SK-MEL-5 (cell line): ENCODE measurements at regions not wholly inside any gene's neighbourhood (a gene's known extent, or its start where the extent isn't known, plus 50 kb on each side); places are given as distances from the start of the nearest gene placed in this dataset.

ENCODE experiments used
- DNase-seq: peaks from one replicate; pipeline ENCODE4 v3.0.0-alpha.2; 2016; ENCODE audit warnings: low read depth, low spot score
- in situ Hi-C: cut with HindIII; loops from 2 replicates; pipeline ENCODE4 v1.10.0; 2016; ENCODE audit warnings: low sequenced_read_pairs, high pct_unique_total_duplicates, low pct_unique_long_range_greater_than_20kb

- no peak for DNase-seq
- in situ Hi-C loops: no loop called here
These were observed 565.4 kb downstream of the TNS1 start for GRCh38 chr2:217437290-217437870.

DNA sequence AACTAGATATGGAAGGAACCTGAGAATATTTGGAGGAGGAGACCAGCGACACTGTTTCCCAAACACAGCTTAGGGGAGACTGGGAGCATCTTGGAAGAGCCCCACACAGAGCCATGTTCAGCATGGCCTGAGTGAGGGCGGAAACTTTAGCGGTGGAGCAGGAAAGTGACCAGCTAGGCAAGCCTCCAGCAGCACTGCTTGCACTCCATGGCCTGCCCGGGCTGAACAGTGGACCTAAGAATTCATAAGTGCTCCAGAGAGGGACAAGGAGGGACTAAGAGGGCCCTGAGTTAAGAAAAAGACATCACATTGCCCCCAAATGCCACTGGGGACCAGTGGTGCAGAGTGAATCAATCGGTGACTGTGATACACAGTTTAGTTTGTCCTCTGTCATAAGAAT lies 566.4 kb downstream of the TNS1 start:
- in situ Hi-C loops: no loop called here
- DNase-seq: no peak

DNA sequence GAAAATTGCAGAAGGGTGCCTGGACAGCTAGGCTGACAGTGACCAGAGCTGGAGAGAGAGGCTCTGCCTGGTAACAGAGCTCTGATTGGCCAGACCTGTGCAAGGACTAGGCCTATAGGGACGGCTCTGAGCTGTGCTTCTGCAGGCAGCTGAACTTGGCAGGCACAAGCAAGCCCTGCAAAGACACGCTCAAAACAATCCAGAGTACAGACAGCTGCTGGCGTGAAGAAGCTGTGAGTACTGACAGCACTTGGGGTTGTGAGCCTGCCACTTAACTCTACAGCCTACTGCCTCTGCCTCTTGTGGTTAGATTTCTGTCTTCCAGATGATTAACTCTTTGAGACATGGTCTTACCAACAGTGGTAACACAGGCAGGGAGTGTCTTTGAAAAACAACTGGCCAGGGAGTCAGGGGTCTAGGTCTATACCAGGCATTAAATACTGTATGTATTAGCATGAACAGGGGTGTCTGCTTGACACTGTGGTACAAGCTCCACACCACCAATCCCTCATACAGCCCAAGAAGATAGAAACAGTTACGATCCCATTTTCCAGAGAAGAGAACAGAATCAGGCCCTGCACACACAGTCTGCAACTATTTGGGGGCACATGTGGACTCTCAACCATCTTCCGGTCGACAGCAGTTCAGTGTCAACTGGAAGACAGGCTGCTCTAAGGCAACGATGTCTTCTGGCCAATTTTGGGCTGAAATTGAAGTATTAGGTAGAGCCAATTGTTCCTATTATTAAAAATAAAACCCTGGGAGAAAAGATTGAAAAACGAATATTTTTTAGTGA lies 568.4 kb downstream of the TNS1 start:
- peak; percentile 93 for DNase-seq
- in situ Hi-C loops: no loop called here

DNA sequence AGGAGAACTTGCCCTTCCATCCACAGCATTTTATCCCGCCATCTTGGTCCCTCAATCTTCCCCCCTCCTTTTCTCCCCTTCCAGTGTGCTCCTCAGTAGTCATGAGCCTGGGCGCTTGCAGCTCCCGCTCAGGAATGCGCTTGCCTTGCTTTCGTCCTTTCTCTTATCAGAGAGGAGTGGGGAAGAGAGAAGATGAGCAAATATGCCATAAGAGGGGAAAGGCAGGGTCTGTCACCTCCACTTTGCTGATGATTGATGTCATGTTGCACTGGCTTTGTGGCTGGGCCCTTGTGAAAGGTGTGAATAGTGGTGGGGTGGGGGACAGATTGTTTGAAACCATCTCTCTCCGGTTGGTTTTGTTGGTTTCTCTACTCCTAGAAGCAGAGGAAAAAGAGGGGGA lies 569.3 kb downstream of the TNS1 start:
- in situ Hi-C loops: no loop called here
- DNase-seq: no peak

DNA sequence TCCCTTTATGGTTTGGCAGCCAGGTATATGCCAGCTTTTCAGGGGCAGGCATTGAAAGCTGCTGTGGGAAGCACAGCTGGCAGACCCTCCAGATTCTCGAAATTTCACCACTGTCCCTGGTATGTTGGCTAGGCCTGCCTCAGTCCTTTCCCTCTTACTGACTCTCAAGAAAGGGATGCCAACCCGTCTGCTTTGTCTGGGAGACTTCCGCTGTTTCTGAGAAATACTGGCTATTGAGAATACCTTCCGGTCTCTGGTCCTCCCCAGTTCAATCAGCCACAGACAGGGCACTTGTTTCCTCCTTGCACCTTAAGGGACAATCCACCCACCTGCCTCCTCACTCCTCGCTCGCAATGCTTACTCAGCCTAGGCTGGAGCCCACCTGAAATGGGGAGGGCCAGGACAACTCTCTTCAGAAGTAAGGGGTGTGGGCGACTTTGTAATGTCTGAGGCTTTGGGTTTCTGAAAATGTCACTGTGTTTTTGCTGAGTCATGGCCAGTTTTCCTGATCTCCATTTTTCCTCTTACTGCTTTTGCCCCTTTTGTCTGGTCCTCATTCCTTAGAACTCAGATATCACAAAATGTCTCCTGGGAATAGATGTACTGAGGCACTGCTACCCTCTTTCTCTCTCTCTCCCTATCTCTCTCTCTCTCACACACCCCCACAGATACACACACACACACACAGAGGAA lies 571.1 kb downstream of the TNS1 start:
- in situ Hi-C loops: no loop called here

DNA sequence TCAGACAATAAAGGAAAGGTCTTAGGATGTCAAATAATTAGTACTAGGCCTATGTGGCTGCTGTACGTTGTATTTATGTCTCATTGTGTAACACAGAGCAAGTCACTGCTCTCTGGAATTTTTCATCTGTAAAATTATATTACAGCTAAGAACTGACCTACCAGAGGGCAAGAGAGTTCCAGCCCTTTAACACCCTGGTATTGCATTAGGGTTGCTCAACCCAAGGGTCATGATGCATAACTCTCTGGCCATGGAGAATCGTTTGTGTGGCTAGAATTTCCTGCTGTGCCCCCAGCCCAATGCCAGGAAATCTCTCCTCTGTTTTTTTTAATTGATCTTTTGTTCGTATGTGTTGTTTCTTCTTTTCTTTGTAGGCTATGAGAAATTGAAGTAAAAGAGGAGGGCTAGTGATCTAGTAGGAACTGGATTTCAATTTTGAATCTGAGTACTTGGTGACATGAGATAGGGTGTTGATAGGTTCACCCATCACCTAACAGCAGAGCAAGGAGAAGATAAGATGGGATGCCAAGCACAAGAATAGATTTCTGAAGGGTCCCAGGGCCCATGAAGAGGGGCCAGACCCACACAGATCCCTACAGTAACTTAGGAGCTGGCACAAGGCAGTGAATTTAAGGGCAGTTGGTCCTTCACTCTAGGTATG lies 571.2 kb upstream of the TNP1 start:
- no peak for DNase-seq
- in situ Hi-C loops: no loop called here

More for the DNA sequence above, 571.1 kb downstream of the TNS1 start:
- DNase-seq: no peak

- no peak for DNase-seq
- in situ Hi-C loops: no loop called here
These were observed 570.2 kb upstream of the TNP1 start for GRCh38 chr2:217429981-217430500.

DNA sequence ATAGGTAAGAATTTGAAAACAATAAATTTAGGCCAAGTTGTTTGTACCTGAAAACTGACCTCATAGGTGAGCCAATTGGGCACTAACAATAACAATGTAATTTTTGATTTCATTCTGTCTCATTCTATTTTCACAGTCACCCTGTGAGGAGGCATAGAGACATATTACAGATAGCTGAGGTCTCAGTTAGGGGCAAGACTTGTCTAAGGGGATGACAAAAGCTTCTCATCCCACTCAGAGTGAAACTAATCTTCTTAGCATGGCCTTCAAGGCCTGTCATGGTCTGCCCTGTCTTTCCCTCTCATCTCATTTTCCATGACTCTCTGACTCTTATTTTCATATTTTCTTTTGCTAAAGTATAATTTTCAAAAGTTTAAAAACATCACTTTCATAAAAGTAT lies 562.0 kb upstream of the TNP1 start:
- DNase-seq: no peak
- in situ Hi-C loops: no loop called here

DNA sequence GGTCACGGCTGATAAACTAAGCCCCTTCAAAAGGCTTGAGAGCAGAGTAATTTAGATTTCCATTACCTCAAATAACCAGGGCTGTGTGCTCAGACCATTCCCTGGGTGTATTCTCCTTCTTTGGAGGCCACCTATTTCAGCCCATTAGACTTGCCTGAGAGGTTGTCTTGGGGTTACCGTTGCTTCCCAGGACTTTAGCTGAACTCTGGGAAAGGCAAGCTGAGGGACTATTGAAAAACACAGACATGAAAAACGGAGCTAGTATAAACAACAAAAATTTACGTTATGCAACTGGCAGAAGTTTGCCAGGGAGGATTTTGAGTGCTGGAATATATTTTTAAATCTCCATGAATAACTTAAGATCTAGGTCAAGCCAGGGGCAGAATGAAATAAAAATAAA lies 561.0 kb upstream of the TNP1 start:
- in situ Hi-C loops: no loop called here
- no peak for DNase-seq

- in situ Hi-C loops: no loop called here
- no peak for DNase-seq
These were observed 559.3 kb upstream of the TNP1 start for GRCh38 chr2:217419055-217419671.

GRCh38 chr2:217418544-217418943 lies 558.7 kb upstream of the TNP1 start:
- in situ Hi-C loops: no loop called here
- no peak for DNase-seq

- in situ Hi-C loops: no loop called here
- DNase-seq: no peak
These were observed 558.2 kb upstream of the TNP1 start for GRCh38 chr2:217418090-217418489.

DNA sequence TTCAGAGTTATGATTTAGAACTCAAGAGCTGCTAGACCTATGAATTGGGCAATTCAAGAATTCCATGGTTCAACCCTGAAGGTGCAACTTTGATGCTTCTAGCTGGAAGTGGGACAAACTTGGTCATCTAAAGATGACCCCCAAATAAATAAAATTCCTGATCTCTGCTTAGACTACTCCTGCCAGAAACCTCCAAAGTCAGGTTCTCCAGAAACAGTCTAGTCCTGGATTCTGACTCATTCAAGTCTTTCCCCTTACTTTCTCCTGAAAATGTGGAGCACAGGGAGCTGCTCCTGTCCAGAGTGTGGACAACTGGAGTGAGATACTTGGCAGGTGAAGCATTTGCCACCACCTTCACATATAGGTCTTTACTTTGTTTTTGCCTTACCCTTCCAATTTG lies 557.7 kb upstream of the TNP1 start:
- in situ Hi-C loops: no loop called here

GRCh38 chr2:217415316-217415715 lies 555.5 kb upstream of the TNP1 start:
- in situ Hi-C loops: no loop called here
- DNase-seq: no peak

More for the DNA sequence above, 557.7 kb upstream of the TNP1 start:
- DNase-seq: no peak

GRCh38 chr2:217414429-217414828 lies 554.6 kb upstream of the TNP1 start:
- no peak for DNase-seq
- in situ Hi-C loops: no loop called here

DNA sequence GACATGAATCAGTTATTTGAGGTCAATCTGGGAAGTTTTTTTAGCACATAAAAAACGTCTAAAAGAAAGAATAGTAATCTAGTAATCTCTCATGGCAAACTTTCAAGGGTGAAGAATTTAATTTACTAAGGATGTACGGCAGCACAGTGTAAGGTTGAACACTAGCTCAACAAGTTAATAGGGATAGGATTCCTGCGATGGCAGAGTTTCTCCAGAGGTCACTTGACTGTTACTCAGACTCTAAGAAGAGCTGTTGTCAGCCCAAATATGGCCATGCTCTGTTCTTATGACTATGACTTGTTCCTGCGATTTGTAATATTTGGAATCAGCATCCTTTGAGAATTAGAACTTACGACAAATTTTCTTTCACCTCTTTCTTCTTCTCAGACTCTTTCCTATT lies 553.3 kb upstream of the TNP1 start:
- in situ Hi-C loops: no loop called here

GRCh38 chr2:217412721-217413120 lies 552.9 kb upstream of the TNP1 start:
- DNase-seq: no peak
- in situ Hi-C loops: no loop called here

More for the DNA sequence above, 553.3 kb upstream of the TNP1 start:
- peak; percentile 25 for DNase-seq

DNA sequence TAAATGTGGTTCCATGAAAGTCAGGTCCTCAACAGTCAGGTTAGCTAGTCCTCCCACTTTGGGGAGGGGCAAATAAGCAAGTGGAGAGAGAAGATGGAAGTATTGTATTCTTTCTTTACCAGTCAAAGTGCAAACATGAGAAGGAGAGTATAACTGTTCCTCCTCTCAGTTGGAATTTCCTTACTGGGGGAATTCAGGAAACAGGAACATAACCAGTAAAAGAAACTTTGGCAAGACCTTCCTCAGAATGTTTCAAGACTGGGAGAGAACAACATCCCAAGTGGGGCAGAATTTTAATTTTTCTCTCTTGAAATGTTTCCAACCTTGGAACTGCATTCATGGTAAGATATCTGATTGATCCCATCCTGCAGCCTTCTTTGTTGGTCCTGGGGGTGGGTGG lies 552.4 kb upstream of the TNP1 start:
- in situ Hi-C loops: no loop called here
- no peak for DNase-seq
